NCI-H1930 (cell line): ENCODE measurements at regions not wholly inside any gene's neighbourhood (a gene's known extent, or its start where the extent isn't known, plus 50 kb on each side); places are given as distances from the start of the nearest gene placed in this dataset.

ENCODE experiments used
- DNase-seq, 2 experiments: peaks; one replicate each; lab custom pipeline; 2025; lab: John Stamatoyannopoulos, UW

DNA sequence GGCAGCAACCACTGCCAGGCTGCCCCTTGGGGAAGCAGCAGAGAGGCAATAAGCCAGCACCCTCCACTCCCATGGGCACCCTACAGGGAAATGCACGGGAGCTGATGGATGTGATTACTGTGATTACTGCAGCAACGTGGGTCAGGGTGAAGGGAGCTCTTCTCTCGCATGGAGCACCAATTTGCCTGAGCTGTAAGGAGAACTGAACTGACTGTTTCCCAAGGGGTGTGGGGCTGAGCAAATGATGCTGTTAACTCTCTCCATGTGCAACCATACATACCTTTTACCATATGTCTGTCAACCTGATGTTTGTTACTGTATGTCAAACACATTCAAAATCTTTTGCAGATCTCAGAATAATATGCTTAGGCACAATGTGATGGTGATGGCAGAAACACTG lies 680.6 kb downstream of the SQOR start:
- no peak for DNase-seq

DNA sequence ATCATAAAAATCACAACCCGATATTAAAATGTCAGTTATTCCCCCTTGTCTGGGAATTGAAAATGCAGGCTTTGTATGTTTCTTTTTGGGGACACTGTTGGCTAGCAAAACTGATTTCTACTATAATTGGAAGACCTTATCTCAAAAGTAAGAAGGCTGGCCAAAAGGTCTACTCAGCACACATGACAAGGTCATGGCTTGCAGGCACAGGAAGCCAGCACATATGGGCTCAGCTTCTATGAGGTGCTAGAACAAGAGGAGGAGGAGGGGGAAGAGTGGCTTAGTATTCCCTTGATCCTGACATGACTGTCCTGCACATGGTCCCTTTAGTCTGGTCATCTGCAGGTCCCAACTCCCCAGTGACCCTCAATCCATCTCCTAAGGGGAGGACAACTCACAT lies 681.2 kb downstream of the SQOR start:
- DNase-seq = no peak

DNA sequence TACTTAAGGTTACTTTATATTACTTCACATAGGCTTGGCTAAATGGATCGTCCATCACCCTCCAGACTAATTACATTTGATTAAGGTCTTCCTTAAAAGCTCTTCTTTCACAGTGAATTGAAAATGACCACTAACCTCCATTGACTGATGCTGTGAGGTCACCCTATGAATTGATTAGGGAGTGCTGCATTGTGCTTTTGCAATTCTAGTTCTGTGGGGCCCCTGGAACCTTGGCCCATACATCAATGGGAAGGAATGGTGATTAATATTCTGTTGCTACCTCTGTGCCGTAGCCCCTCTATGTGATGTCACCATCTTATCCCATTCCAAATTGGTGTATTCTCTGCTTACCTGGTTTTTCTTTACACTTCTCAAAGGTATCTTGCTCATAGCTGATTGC lies 682.2 kb downstream of the SQOR start:
- no peak for DNase-seq

DNA sequence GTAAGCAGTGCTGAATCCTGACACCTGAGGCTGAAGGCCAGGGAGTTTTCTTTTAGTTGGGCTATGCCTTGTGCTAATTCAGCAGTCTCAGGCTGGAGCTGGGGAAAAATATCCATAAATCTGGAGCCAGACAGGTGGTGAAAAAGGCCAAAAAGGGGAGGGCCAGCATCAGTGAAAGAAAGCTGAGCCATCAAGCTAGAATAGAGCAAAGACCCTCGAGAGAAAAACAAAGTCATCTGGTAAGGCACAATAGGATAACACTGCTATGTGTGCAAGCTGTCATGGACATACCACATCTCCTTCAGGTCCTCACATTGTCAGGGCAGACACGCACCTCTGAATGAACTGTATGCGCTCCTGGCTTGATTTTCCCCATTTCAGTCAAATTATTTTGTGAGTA lies 687.9 kb downstream of the SQOR start:
- no peak for DNase-seq

DNA sequence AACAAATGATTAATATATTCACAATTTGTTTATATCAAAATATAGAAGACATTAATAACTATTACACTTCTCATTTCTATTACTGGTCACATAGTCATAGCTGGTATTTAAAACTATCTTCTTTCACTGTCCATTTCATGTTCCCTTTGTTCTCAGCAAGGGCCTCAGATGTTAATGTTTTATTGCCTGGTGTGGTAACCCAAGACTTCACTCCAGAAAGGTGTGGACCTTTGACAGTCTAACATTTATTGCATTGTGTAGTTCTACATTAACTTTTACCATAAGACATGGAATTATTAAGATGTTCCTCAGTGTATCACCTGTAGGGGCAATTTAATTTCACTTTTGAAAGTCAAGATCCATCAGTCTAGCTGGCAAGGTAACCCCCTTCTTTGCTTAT lies 691.3 kb downstream of the SQOR start:
- no peak for DNase-seq

DNA sequence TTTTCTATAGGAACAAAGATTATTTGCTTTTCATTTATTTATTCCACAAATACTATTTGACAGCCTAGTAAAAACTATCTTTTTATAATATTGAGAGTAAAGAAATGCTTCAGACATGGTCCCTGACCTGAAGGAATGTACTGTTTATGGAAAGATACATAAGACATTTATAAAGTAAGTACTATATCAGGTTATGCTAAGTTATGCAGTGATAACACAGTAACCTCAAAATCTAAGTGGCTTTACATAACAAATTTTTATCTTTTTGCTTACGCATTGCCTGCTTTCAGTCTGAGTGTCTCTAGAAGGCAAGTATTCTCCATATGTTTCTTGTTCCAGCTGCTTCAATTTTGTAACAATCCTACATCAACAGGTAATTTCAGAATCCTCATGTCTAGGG lies 694.0 kb downstream of the SQOR start:
- DNase-seq = no peak

DNA sequence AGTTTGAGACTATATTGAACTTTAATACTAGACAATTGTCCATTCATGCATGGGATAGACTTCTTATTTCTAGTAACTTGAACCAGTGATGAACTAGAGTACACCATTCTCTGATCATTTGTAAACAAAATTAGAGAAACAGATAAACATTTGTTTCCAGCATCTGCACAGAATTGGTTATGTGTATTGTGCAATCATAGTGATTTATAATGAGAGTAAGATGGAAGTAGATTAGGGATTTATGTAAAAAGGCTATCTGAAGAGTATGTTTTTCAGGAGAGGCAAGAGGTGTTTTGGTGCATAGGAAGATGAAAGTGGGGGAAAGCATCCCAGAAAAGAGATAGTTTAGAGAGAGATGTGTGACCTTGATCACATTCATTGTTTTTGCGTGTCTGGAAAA lies 695.0 kb downstream of the SQOR start:
- no peak for DNase-seq

DNA sequence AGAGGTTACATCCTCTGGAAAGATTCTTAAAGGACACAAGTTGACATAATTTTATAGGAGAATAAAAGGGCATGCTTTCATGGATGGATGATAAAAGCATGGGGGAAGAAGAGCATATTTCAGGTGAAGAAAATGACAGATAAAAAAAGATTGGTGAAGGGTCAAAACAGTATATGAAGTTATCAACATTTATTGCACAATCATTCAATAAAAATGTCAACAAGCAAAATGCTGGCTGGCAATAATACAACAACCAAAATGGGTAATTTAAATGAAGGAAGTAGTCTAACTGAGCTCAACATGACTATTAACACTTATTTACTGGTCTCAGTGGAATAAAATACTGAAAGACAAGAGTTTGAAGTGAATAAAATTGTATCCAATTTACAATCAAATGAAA lies 696.7 kb downstream of the SQOR start:
- DNase-seq = no peak

DNA sequence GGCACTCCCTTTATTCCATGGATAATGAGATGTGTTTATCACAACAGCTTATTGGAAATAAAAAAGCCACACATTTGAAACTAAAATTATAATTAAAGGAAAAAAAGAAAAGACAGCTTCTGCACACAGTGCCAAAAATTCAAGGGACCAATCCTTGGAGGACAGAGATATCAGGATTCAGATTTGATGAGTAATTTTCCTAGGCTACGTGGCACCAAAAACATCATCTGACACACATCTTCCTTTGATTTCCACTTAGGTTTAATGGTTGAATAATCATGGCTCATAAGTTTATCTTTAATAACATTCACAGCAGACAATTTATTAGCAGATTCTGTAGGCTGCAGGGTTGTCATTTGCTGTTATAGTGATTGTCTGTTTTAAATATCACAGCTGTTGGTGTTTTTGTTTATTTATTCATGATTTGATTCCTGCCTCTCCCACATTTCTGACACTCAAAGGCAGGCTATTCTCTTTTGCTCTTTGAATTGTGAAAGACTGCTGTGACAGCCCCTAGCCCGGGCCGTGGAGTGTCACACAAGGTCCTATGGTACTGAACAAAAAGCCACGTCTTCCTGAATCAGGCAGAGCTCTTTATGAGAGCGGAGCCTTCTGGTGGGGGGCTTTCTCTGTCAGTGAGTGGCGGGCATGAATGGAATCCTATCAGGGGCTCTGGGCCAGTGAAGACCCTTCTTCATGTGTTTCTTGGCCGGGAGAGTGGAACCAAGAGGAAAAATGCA lies 708.5 kb downstream of the SQOR start:
- DNase-seq = no peak

DNA sequence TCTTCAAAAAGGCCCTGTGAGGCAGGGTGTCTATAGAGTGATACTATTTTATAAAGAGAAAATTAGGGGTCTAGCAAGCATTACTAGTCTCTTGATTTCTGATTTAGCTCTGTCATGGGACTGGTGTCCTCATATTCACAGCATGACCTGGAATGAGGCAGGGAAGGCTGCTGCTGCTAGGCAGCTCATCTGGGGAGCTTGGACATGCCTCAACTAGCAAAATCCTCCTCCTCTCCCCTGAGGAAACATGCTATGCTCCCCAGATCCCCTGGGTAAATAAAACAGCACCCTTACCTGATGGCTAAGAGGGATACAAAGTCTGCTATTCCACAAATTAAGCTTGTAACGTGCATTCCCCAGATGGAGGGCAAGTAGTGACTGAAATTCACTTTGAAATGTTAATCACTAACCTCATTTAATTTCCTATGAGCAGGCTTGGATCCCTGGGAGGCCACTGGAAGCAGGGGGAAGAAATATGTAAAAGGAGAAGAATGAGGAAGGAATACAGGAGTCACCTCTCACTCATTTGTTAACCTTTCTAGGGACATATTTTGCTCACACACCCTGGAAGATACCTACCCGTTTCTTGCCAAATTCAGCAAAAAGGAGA lies 709.4 kb downstream of the SQOR start:
- DNase-seq = no peak

DNA sequence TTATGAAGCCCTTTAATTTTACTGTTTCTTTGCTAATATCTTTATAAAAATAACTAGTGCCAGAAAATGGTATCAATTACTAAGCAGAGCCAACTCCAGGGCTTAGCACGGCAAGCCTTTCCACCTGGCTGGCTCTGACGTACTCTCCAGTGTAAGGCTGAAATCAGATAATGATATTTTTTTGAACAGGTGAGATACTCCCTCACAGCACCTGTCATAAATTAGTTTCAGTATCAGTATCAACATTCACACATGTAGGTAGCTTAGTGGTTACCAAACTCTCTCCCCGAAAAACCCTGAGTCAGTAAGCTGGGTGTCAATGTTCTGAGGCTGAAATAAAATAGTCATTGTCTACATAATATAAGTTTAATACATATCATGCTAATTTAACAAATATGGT lies 710.1 kb downstream of the SQOR start:
- no peak for DNase-seq

DNA sequence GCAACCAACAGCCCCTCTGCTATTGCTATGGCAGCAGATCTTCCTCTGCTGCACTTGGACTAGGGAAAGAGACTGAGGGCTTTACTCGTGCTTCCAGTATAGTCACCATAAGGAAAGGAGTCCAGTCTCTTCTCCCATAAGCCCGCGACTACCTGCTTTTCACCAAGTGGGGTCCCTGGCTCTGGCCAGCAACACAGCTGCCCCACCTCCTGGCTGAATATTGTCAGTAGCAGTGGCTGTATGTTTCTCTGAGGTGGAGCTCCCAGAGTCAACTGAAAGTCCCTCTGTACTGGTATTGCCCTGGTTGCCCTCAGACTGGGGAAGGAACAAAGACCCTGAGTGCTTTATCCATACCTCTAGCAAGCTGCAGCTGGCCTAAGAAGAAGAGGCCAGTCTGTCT lies 719.6 kb downstream of the SQOR start:
- DNase-seq = no peak

DNA sequence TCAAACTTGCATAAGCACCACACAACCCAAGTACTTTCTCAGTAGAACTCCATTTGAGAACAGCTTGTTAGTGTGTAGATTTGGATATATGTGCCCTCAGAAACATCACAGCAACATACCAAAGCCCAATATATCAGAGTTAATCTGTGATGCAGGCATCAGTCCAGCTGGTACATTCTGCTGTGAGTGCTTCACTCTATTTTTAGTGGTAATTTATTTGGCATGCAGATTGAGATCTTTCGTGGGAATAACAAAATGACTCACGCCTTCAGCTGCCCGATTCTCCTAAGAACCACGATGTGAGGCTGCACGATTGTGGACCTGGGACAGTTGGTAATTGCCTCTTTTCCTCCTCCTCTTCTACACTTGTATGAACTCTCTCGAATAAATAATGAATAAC lies 730.7 kb downstream of the SQOR start:
- no peak for DNase-seq

DNA sequence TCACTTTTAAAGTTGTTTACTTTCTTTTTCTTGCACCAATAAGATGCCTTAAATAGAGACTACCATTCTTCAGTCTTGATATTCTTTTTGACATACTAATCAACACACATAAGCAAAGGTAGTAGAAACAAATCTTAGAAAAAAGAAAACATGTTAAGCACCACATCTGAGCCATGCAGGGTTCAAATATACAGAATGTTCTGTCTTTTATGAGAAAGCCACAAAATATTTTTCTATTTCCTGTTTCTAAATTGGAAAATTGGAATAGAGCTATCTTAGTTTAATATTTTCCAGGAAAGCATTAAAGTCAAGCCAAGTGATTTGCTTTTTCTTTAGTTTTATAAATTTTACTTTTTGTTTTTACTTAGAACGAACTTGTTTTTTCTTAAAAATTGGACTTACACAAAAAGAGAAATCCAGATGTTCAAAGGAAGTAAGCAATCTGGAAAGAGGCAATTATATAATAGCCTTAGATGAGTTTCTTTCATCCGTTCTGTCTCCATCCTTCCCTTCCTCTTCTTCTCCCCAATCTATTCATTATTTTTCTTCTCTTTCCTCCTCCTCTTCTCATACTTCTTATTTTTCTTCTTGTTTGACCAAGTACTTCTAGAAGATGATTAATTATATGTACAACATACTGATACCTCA lies 731.7 kb downstream of the SQOR start:
- no peak for DNase-seq

DNA sequence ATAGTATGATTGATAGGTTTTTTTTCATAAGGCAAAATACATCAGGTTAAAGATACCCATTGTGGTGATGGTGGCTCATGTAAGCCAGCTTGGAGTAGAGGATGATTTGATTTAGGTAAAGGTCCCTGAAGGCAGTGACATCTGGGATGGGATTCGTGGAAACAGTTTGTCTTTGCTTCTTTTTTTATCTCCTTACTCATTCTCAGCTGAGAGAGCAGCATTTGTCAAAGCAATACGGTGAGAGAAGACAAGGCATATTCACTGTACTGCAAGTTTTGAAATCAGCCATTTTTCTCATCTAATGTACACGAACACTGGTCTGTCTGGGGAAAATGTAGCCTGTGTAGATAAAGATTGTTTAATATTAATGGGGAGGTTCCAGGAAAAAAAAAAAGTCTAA lies 749.1 kb downstream of the SQOR start:
- no peak for DNase-seq

DNA sequence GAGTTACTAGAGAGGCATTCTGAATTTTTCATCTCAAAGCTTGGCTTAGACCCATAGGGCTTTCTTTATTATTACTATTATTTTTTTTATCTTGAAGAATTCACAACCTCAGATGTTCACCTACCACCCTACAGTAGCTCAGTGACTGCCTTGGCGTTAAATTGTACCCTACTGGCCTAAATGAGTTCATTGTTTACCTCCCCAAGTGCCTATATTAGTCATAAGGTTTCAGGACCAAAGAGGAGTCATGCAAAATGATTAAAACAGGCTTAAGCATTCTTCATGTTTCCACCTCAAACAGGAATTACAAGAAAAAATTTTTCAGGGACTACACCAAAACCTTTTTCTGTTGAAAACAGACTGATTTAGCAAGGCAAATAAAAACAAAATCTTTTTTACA lies 751.5 kb downstream of the SQOR start:
- no peak for DNase-seq

DNA sequence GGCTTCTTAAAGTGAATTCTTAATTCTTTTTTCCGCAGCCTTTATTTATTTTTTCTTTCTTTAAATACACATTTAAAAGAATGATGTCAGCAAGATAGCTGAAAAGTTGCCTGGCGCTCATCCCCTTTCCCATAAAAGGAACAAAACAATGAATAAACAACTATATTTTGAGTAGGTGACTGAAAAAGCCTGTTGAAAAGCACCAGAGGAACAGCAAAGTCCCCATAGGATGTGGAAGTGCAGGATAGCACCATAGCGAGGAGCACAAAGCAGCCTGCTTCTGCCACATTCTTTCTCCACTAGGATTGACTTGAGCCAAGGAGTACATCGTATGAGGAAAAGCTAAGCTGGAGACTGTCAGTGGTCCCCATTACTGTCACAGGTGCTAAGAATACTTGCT lies 754.9 kb downstream of the SQOR start:
- no peak for DNase-seq

DNA sequence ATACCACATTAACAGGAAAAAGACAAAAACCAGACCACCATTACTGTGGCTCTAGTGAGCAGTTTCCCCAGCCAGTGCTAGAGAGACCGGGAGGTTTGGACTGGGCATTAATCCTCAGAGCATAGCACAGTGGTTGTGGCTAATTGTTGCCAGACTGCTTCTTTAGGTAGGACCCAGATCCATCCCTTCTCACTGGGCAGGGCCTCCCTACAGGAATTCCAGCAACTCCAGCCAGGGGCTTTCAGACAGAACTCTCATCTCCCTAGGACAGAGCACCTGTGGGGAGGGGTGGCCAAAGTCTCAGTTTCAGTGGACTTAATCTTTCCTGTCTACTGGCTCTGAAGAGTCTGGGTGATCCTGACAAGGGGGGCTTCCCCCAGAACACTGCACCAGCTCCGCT lies 759.6 kb downstream of the SQOR start:
- no peak for DNase-seq

DNA sequence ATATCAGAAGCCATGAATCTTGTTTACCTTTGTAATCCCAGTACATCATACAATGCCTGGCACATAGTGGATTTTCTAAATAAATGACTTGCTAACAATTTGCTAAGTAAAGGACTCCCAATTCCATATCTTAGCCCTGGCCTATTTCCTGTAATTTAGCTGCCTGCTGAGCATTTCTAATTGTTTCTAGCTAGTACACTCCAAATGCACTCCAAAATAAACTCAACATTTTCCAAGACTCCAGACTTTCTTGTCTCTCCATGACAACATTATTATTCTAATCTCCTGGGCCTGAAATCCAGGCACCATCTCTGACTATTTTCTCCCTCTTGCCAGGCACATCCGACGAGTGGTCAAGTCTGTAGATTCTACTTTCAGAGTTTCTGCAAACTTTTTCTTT lies 773.5 kb downstream of the SQOR start:
- DNase-seq = no peak

DNA sequence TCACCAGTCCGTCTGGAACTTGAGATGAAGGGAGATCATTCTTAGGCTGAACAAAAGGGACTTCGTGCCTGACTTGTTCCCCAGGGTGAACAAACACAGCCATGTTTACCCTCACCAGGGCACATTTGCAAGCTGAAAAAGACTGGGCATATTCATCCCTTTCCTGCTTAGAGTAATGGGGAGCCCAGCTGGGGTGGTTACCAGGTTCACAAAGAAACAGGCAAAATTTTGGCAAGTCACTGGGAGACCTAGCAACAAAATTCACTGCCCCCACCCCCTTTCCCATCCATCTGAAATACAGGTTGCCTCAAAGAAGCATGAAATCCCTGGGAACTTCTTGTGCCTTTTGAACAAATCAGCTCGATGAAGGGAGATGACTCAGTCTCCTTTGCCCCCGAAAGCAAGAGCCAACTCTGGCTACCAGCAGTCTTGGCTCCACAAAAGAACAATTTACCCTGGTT lies 775.0 kb downstream of the SQOR start:
- no peak for DNase-seq

DNA sequence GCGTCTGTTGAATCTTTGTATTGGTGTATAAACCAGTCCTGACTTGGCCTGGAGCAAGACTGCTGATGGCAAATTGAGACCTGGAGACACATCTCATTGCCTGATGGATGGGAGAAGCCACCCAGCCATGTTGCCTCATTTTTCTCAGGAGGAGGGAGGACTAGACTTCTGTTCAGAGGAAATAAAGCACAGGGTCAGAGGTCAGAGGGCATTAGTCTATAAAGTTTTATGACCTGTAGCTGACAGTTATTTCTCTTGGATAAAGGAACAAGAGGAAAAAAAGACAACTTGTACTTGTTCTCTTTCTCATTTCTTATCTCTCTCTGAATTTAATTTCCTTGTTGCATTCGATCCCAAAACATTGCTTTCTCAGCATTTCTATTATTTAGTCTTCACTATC lies 775.9 kb downstream of the SQOR start:
- no peak for DNase-seq

DNA sequence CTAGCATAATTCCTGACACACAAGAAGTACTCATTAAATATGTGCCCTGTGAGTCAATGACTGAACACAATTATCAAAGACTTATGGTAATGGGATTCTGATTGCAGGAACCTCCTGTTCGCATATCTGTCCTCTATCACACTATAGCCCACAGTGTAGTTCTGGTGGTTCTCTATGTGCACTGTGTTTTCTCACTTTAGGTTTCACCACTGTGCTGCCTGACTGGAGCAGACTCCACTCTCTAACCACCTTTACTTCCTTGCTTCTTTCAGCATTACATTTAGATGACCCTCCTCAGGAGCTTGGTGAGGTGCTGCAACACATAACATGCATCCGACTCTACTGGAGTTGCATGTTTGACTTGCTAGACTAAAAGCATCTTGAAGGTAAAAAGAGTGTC lies 777.1 kb downstream of the SQOR start:
- DNase-seq = no peak

DNA sequence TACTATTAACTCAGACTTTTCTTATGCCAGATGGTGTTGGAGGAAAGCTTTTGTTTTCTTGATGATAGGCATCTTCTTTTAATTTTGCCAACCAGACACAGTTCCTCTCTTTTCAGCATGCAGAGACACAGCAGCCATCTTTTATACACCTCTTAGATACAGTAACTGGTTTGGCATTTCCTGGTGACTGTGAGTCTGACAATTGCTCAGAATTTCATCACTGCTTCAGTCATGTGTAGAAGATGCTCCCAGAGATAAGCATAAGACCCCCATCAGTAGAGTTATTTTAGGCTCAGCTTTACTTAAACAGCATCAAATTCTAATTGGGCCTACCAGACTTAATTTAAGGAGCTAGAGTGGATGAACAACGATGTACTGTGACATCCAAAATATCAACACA lies 779.0 kb downstream of the SQOR start:
- no peak for DNase-seq

DNA sequence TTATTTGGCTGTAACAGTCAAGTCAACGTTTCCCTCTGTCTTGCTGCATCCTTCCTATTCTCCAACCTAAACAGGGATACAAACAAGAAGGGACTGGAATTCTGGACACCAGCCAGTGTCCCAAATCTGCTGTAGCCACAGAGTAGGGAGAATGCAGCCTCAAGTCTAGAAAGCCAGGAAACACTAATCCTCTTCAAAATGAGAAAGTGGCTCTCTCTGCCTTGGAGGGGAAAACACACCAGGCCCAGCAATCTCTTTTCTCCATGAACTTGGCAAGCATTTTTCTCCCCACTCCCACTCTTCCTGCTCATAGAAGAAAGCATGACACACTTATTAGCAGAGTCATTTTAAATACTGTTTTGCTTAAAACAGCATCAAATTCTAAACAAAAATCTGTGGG lies 781.7 kb downstream of the SQOR start:
- DNase-seq = no peak
